BJ (cell line): ENCODE measurements at regions not wholly inside any gene's neighbourhood (a gene's known extent, or its start where the extent isn't known, plus 50 kb on each side); places are given as distances from the start of the nearest gene placed in this dataset.

Experiments used
- CTCF ChIA-PET: fragments of 350-600 bp; formaldehyde crosslinking; extraction: SDS; loops from one replicate; lab custom pipeline; 2021; ENCODE audit warnings: antibody characterized with exemption, inconsistent platforms; lab: Yijun Ruan, JAX
- POLR2A ChIA-PET: fragments of 300-600 bp; sonication (Branson Sonifier 250); formaldehyde crosslinking; extraction: SDS; loops from one replicate; lab custom pipeline; 2021; ENCODE audit warnings: antibody characterized with exemption; lab: Charles Lee
- DNase-seq: peaks from one replicate; pipeline ENCODE4 v3.0.0-alpha.2; 2011; ENCODE audit warnings: low read depth
- H3K27me3 ChIP-seq: 2 replicates; pipeline ENCODE4 v1.6.0; 2011; ENCODE audit warnings: low read length; ENCODE audit not compliant: control insufficient read depth, insufficient read depth
- H3K36me3 ChIP-seq: 2 replicates; pipeline ENCODE4 v1.5.1; 2011; ENCODE audit warnings: low read length; ENCODE audit not compliant: control insufficient read depth, insufficient read depth
- H3K4me3 ChIP-seq: 2 replicates; pipeline ENCODE4 v1.5.1; 2011; ENCODE audit warnings: low read depth, mild to moderate bottlenecking, control low read depth, low read length
- TF ChIP-seq, protein P1 (sequence below): IDR thresholded peaks from 2 replicates; pipeline ENCODE4 v1.5.1; 2011; ENCODE audit warnings: low read depth, mild to moderate bottlenecking, control low read depth, inconsistent platforms, low read length, moderate library complexity; ENCODE audit not compliant: insufficient read depth

DNA sequence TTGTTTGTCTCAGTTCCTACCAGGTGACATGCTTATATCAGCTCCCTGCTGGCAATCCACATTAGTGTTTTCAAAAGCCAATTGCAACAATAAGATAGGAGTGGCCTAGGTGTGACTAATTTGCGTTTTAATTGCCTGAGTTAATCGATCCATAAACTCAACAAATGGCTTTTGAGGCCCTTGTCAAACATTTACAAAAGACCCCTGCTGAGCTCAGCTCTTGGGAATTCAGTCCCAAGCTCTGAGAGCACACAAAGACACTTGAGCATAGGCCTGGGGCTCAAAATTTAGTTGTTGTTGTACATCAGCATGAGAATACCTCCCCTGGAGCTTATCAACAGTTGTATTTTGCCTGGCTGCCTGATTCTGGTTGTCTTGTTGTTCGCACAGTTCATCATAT is 1134.4 kb upstream of the TSPY4 start:
- H3K4me3 ChIP-seq: no peak overlapping the region
- POLR2A ChIA-PET: no interaction called here
- DNase-seq: no peak
- TF ChIP-seq, protein P1, sequence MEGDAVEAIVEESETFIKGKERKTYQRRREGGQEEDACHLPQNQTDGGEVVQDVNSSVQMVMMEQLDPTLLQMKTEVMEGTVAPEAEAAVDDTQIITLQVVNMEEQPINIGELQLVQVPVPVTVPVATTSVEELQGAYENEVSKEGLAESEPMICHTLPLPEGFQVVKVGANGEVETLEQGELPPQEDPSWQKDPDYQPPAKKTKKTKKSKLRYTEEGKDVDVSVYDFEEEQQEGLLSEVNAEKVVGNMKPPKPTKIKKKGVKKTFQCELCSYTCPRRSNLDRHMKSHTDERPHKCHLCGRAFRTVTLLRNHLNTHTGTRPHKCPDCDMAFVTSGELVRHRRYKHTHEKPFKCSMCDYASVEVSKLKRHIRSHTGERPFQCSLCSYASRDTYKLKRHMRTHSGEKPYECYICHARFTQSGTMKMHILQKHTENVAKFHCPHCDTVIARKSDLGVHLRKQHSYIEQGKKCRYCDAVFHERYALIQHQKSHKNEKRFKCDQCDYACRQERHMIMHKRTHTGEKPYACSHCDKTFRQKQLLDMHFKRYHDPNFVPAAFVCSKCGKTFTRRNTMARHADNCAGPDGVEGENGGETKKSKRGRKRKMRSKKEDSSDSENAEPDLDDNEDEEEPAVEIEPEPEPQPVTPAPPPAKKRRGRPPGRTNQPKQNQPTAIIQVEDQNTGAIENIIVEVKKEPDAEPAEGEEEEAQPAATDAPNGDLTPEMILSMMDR: no peak
- H3K36me3 ChIP-seq: no peaks in the 10 kb centered on the region
- CTCF ChIA-PET: no interaction called here
- no peaks in the 10 kb centered on the region for H3K27me3 ChIP-seq

DNA sequence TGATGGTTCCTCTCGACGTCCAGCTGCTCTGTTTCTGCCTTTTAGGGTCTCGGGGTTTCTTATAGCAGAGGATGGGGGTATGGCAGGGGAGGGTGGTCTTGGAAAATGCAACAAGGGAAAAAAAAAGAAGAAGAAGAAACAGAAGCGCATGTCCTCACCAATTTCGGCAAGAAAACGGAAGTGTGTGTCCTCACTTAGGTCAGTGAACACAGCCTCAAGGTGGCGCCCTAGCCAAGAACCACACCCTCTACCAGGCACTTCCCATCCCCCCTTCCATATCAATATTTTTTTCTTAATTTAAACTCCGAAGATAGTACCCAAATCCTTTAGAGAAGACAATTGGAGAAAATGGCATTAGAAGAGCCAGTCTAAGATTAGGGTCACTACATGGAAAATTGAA is 1096.1 kb upstream of the TSPY4 start:
- TF ChIP-seq, protein P1: no peak
- DNase-seq: no peak

DNA sequence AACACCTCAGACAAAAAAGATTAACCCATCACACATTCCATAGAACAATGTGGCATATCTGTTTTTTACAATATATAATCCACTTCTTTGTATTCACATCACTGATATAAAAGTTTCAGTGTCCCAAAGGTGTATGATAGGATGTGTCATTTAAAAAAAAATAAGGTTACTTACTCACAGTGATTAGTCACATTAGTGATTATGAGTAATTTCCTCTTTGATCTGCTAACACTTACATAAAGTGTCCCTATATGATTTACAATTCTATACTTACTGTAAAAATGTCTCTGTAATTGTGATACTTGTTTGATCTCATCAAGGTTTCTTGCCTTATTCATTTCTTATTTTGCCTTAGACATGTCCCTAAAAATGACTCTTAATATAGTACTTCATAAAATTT is 1063.5 kb upstream of the TSPY4 start:
- TF ChIP-seq, protein P1: no peak
- ChIA-PET CTCF (no interaction called here), POLR2A (no interaction called here)
- DNase-seq: no peak
- H3K4me3 ChIP-seq: no peak overlapping the region
- no peaks in the 10 kb centered on the region for H3K36me3 ChIP-seq
- H3K27me3 ChIP-seq: no peaks in the 10 kb centered on the region

More for the DNA sequence above, 1096.1 kb upstream of the TSPY4 start:
- ChIA-PET POLR2A (no interaction called here), CTCF (no interaction called here)
- Histone ChIP-seq H3K36me3 (no peaks in the 10 kb centered on the region), H3K4me3 (no peak overlapping the region), H3K27me3 (no peaks in the 10 kb centered on the region)

DNA sequence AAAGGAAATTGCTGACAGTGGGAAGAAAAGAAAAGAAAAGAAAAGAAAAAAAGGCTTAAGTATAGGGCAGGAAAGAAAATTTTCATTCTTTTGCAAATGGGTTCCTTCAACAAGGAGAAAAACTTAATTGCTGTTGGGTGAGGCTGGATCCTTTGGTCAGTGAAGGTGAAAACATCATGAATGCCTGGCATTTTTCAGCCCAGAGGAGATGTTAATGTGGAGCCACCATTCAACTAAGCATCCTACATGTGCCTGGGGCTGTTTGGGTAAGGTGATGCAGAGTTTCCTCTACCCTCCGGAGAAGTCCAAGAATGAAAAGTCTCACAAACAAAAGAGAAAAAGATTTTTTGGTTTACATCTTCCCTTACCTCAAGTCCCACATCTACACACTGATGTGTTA is 1032.2 kb upstream of the TSPY4 start:
- DNase-seq: no peak
- TF ChIP-seq, protein P1: no peak
- ChIA-PET CTCF (no interaction called here), POLR2A (no interaction called here)
- Histone ChIP-seq H3K36me3 (no peaks in the 10 kb centered on the region), H3K27me3 (no peaks in the 10 kb centered on the region), H3K4me3 (no peak overlapping the region)

DNA sequence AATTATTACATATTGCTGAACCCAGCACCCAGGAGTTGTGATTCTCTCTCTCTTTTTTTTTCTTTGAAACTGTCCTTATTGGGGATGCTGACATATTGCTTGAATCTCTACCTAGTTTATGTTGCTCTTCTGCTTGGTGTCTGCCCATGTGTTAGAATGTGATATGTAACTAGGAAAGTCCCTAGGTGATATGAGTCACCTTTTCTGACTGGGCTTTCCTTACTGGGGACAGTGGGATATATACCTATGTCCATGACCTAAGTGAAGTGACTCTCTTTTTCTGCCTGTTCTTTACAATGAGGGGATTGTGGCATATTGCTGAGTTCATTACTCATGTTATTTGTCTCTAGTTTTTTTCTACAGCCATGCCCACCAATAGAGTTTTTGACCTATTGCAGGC is 1013.2 kb upstream of the TSPY4 start:
- TF ChIP-seq, protein P1: no peak
- ChIA-PET CTCF (no interaction called here), POLR2A (no interaction called here)
- no peak for DNase-seq
- H3K36me3 ChIP-seq: no peaks in the 10 kb centered on the region
- no peak overlapping the region for H3K4me3 ChIP-seq
- H3K27me3 ChIP-seq: no peaks in the 10 kb centered on the region
